Mucosa of stomach (tissue), 1 donor: ENCODE measurements at regions not wholly inside any gene's neighbourhood (a gene's known extent, or its start where the extent isn't known, plus 50 kb on each side); places are given as distances from the start of the nearest gene placed in this dataset.

ENCODE experiments used
- H3K27me3 ChIP-seq: one replicate; pipeline ENCODE4 v1.7.0; 2013; ENCODE audit warnings: mild to moderate bottlenecking, low read length; ENCODE audit not compliant: control insufficient read depth, insufficient read depth
- H3K36me3 ChIP-seq: one replicate; pipeline ENCODE4 v1.7.0; 2013; ENCODE audit warnings: low read length; ENCODE audit not compliant: control insufficient read depth, insufficient read depth
- H3K4me1 ChIP-seq: one replicate; pipeline ENCODE4 v1.7.0; 2013; ENCODE audit warnings: mild to moderate bottlenecking, low read length; ENCODE audit not compliant: control insufficient read depth, insufficient read depth
- H3K4me3 ChIP-seq: one replicate; pipeline ENCODE4 v1.7.0; 2013; ENCODE audit warnings: low read length
- H3K9ac ChIP-seq: one replicate; pipeline ENCODE4 v1.7.0; 2013; ENCODE audit warnings: mild to moderate bottlenecking, low read length, moderate library complexity
- H3K9me3 ChIP-seq: one replicate; pipeline ENCODE4 v1.7.0; 2013; ENCODE audit warnings: mild to moderate bottlenecking, low read length, moderate library complexity; ENCODE audit not compliant: control insufficient read depth
- donor health status: Pancreatic carcinoma.

DNA sequence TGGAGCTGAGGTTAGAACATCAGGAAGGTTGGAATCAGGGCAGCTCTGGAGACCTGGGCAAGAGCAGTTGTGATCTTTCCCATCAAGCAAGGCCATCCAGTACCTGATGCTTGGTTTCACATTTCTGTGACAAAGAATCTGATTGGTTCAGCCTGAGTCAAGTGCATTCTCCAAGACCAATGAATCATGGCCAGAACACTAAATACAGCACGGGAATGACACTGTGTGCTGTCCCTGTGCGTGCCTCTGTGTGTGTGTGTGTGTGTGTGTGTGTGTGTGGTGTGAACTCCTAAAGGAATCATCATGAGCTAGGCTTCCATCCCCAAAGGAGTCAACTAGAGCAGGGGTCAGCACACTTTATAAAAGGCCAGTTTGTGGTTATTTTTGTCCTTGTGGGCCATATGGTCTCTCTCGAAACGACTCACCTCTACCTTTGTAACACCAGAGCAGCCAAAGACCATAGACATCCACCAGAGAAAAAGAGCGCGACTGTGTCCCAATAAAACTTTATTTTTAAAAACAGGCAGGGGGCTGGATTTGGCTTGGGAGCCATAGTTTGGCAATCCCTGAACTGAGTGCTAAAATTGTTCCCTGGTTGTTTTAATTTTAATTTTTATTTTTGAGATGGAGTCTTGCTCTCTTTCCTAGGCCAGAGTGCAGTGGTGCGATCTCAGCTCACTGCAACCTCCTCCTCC lies 99.7 kb downstream of the INHBB start:
- Histone ChIP-seq H3K4me3 (no peak overlapping the region), H3K4me1 (peaks cover 17% of the 10 kb centered on the region), H3K36me3 (no peaks in the 10 kb centered on the region), H3K27me3 (peaks cover 11% of the 10 kb centered on the region), H3K9ac (no peak overlapping the region), H3K9me3 (no peaks in the 10 kb centered on the region)

DNA sequence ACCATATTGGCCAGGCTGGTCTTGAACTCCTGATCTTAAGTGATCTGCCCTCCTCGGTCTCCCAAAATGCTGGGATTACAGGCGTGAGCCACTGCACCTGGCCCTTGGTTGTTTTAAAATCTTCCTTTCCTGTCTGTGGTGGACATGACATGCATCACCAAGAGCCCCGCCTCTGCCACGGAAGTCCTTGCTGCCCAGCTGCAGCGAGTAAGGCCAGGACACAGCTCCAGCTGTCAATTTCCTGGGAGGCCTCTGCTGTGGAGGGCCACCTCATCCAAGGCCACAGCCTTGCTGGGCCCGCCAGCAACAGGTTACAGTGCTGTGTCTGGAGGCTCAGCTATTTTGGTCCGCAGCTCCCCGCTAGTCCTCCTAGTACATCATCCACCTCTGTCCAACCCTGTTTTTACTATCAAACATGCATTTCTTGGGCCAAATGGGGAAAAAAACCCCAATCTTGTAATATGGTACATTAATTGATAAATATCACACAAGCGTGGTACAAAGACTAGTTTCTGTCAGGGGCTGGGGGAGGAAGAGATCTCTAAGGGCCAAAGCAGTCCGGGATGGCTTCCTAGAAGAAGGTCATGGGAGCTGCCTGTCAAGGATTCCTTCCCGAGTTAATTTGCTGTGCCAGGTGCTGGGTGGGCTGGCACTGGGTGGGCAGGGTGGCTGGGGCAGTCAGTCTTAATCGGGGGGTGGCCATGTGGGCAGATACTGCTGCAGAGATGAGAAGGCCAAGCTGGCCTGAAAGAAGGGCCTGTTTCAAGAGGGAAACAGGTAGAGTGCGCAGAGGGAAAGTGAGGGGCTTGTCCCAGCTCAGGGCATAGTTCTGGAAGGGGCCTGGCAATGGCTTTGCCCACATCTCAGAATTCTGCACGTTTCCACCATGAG lies 100.5 kb downstream of the INHBB start:
- Histone ChIP-seq H3K9ac (no peak overlapping the region), H3K36me3 (no peaks in the 10 kb centered on the region), H3K27me3 (peaks cover 10% of the 10 kb centered on the region), H3K4me1 (peaks cover 16% of the 10 kb centered on the region), H3K4me3 (no peak overlapping the region), H3K9me3 (no peaks in the 10 kb centered on the region)

DNA sequence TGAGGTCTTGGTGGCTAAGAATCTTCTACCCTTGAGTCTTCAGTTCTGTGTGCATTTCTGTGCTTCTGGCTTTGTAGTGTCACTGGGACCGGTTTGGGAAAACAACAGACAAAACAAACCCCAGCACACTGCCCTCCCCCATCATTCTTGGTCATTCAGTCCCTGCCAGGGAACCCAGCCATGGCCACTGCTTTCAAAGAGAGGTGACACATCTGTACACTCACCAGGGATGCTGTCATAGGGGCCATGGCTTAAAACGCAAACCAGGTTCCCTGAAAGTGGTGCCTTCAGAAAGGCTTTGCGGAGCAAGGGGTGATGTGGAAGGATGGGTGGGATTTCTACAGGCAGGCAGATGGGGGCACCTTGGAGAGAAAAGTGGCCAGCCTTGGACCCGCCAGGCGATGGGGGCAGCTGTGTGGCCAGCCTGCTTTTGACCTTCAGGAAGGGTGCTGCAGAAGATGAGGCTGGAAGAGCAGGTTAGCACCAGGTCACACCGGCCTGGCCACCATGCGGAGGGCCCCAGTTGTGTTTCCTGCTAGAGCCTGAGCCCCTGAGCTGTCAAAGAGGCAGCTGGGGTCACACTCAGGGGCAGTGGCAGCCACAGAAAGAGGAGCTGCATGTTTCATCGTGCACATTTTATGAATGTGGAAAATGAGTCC lies 101.3 kb downstream of the INHBB start:
- Histone ChIP-seq H3K36me3 (no peaks in the 10 kb centered on the region), H3K4me3 (no peak overlapping the region), H3K4me1 (peaks cover 10% of the 10 kb centered on the region), H3K27me3 (peaks cover 2% of the 10 kb centered on the region), H3K9ac (no peak overlapping the region), H3K9me3 (no peaks in the 10 kb centered on the region)

GRCh38 chr2:120448436-120448835 lies 102.5 kb downstream of the INHBB start:
- no peak overlapping the region for H3K4me3 ChIP-seq
- H3K4me1 ChIP-seq, result no peaks in the 10 kb centered on the region
- H3K9ac ChIP-seq, result no peak overlapping the region
- no peaks in the 10 kb centered on the region for H3K27me3 ChIP-seq
- no peaks in the 10 kb centered on the region for H3K36me3 ChIP-seq
- no peaks in the 10 kb centered on the region for H3K9me3 ChIP-seq

- Histone ChIP-seq H3K4me1 (no peaks in the 10 kb centered on the region), H3K27me3 (no peaks in the 10 kb centered on the region), H3K36me3 (no peaks in the 10 kb centered on the region), H3K4me3 (no peak overlapping the region), H3K9me3 (no peaks in the 10 kb centered on the region), H3K9ac (no peak overlapping the region)
Measured at GRCh38 chr2:120448961-120449810, 103.2 kb downstream of the INHBB start.

DNA sequence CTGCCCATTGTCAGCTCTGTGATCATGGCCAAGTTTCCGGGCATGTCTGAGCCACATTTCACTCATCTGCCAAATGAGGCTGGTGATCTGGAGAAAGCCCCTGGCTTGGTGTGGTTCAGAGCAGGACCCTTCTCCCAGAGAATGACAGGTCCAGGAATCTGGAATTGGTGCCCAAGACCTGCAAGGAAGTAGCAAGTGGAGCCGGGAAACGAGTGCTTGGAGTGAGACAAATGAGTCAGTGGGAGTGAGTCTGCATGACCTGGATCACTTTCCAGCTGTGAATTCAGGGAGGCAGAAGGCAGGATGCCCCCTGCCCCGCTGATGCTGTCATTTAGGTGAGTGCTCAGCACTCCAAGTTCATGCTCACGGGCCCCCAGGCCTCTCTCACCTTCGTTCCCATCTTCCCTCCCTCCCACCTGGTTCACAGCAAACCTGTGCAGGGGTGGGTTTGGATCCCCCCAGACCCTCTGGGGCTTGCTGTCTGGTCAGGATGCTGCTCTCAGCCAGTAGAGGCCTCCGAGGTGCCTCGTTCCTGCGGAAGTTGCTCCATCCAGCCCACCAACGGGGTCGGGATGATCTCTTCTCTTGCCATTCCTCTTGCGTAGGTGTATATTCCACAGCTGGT lies 104.4 kb downstream of the INHBB start:
- Histone ChIP-seq H3K9me3 (no peaks in the 10 kb centered on the region), H3K4me1 (no peaks in the 10 kb centered on the region), H3K36me3 (no peaks in the 10 kb centered on the region), H3K4me3 (no peak overlapping the region), H3K27me3 (no peaks in the 10 kb centered on the region), H3K9ac (no peak overlapping the region)

GRCh38 chr2:120451334-120451733 lies 105.4 kb downstream of the INHBB start:
- no peaks in the 10 kb centered on the region for H3K9me3 ChIP-seq
- H3K36me3 ChIP-seq, result no peaks in the 10 kb centered on the region
- H3K27me3 ChIP-seq, result no peaks in the 10 kb centered on the region
- no peak overlapping the region for H3K4me3 ChIP-seq
- no peak overlapping the region for H3K9ac ChIP-seq
- H3K4me1 ChIP-seq, result no peaks in the 10 kb centered on the region

DNA sequence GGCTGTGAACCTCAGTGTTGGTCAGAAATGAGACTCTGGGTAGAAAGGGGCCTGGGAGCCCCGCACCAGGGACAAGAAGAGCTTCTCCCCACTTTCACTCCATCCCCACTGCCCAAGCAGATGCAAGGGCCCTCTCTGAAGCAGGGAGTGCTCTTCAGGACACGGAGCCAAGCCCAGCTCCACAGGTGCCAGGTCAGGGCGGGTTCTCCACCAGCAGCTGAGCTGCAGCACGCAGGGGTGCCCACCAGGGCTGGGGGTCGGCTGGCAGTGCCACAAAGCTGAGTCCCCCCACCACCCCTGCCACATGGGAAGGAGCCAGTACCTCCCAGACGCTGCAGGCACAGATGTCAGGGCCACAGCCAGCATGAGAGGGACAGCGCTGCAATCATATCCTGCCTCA lies 106.2 kb downstream of the INHBB start:
- Histone ChIP-seq H3K9ac (no peak overlapping the region), H3K9me3 (no peaks in the 10 kb centered on the region), H3K27me3 (no peaks in the 10 kb centered on the region), H3K36me3 (no peaks in the 10 kb centered on the region), H3K4me1 (no peaks in the 10 kb centered on the region), H3K4me3 (no peak overlapping the region)

GRCh38 chr2:120452945-120453634 lies 107.2 kb downstream of the INHBB start:
- no peaks in the 10 kb centered on the region for H3K4me1 ChIP-seq
- no peaks in the 10 kb centered on the region for H3K36me3 ChIP-seq
- no peak overlapping the region for H3K4me3 ChIP-seq
- no peaks in the 10 kb centered on the region for H3K9me3 ChIP-seq
- H3K9ac ChIP-seq, result no peak overlapping the region
- H3K27me3 ChIP-seq, result no peaks in the 10 kb centered on the region

- H3K36me3 ChIP-seq, result no peaks in the 10 kb centered on the region
- no peaks in the 10 kb centered on the region for H3K27me3 ChIP-seq
- H3K4me3 ChIP-seq, result no peak overlapping the region
- H3K9ac ChIP-seq, result no peak overlapping the region
- H3K9me3 ChIP-seq, result no peaks in the 10 kb centered on the region
- H3K4me1 ChIP-seq, result no peaks in the 10 kb centered on the region
Measured at GRCh38 chr2:120453635-120453998, 107.7 kb downstream of the INHBB start.
